OCI-LY7 (cell line): ENCODE measurements at regions not wholly inside any gene's neighbourhood (a gene's known extent, or its start where the extent isn't known, plus 50 kb on each side); places are given as distances from the start of the nearest gene placed in this dataset.

Experiments
- BruUV-seq: library from RNA; stranded (reverse); fragments of 400-500 nt; replicated peaks from 2 replicates; lab custom pipeline; 2021; lab: Mats Ljungman, UMichigan
- CTCF ChIA-PET: fragments of 300-600 bp; sonication (Branson Sonifier 250); formaldehyde crosslinking; loops from one replicate; lab custom pipeline; 2022; ENCODE audit warnings: antibody characterized with exemption; ENCODE audit not compliant: unreplicated experiment; lab: Charles Lee
- POLR2A ChIA-PET: fragments of 300-600 bp; sonication (Branson Sonifier 250); formaldehyde crosslinking; loops from one replicate; lab custom pipeline; 2022; ENCODE audit warnings: antibody characterized with exemption; lab: Charles Lee
- DNase-seq: peaks from one replicate; pipeline ENCODE4 v3.0.0-alpha.2; 2015; ENCODE audit warnings: low spot score
- H2AFZ ChIP-seq: fragments of 200-600 bp; sonication (generic), shearing (Covaris generic); 2 replicates; pipeline ENCODE4 v1.6.1; 2014; ENCODE audit warnings: mild to moderate bottlenecking, antibody characterized with exemption, low read length, moderate library complexity
- H3K27ac ChIP-seq: fragments of 200-600 bp; sonication (generic); 2 replicates; pipeline ENCODE4 v1.5.1; 2014; ENCODE audit warnings: mixed run types, low read depth, mild to moderate bottlenecking, moderate library complexity, low read length, inconsistent platforms; ENCODE audit not compliant: poor library complexity, severe bottlenecking
- H3K36me3 ChIP-seq: fragments of 200-600 bp; sonication (generic); 2 replicates; pipeline ENCODE4 v1.6.1; 2014; ENCODE audit warnings: mild to moderate bottlenecking, antibody characterized with exemption, low read length, moderate library complexity, mixed read lengths; ENCODE audit not compliant: insufficient read depth
- H3K4me1 ChIP-seq: fragments of 200-600 bp; sonication (generic); 2 replicates; pipeline ENCODE4 v1.5.1; 2014; ENCODE audit warnings: mild to moderate bottlenecking, low read length; ENCODE audit not compliant: insufficient read depth, poor library complexity, severe bottlenecking
- H3K4me2 ChIP-seq: fragments of 200-600 bp; sonication (generic); 2 replicates; pipeline ENCODE4 v1.6.1; 2014; ENCODE audit warnings: mild to moderate bottlenecking, low read length
- H3K4me3 ChIP-seq: fragments of 200-600 bp; sonication (generic); 2 replicates; pipeline ENCODE4 v1.5.1; 2014; ENCODE audit warnings: mild to moderate bottlenecking, low read depth, low read length; ENCODE audit not compliant: poor library complexity, severe bottlenecking
- H3K79me2 ChIP-seq: fragments of 200-600 bp; sonication (generic); 2 replicates; pipeline ENCODE4 v1.6.1; 2016; ENCODE audit warnings: low read depth, mild to moderate bottlenecking, low read length, moderate library complexity, mixed read lengths; ENCODE audit not compliant: insufficient read depth
- H3K9me2 ChIP-seq: fragments of 200-600 bp; sonication (generic); 2 replicates; pipeline ENCODE4 v1.6.1; 2016; ENCODE audit warnings: mild to moderate bottlenecking, low read length, mixed read lengths; ENCODE audit not compliant: insufficient read depth
- H3K9me3 ChIP-seq: fragments of 200-600 bp; sonication (generic); 2 replicates; pipeline ENCODE4 v1.6.1; 2014; ENCODE audit warnings: mild to moderate bottlenecking, mixed run types, low read length, mixed read lengths
- H4K20me1 ChIP-seq: fragments of 200-600 bp; sonication (generic); 2 replicates; pipeline ENCODE4 v1.6.1; 2014; ENCODE audit warnings: mild to moderate bottlenecking, antibody characterized with exemption, low read length, moderate library complexity, mixed read lengths; ENCODE audit not compliant: insufficient read depth
- EZH2phosphoT487 ChIP-seq: fragments of 200-600 bp; sonication (generic); IDR thresholded peaks from 2 replicates; pipeline ENCODE4 v1.6.1; 2018; ENCODE audit warnings: low read depth, borderline replicate concordance, mild to moderate bottlenecking, mixed run types, antibody characterized with exemption, low read length, moderate library complexity, mixed read lengths
- intact Hi-C: fragments of 100-400 bp; cut with micrococcal nuclease; formaldehyde crosslinking; loops from one replicate; pipeline ENCODE4 v1.10.0; 2022; ENCODE audit not compliant: unreplicated experiment
- TF ChIP-seq, protein P1 (sequence below): fragments of 200-600 bp; sonication (generic); conservative IDR thresholded peaks from 2 replicates; pipeline ENCODE4 v1.5.1; 2014; ENCODE audit warnings: mild to moderate bottlenecking, antibody characterized with exemption, low read length, moderate library complexity, mixed read lengths

DNA sequence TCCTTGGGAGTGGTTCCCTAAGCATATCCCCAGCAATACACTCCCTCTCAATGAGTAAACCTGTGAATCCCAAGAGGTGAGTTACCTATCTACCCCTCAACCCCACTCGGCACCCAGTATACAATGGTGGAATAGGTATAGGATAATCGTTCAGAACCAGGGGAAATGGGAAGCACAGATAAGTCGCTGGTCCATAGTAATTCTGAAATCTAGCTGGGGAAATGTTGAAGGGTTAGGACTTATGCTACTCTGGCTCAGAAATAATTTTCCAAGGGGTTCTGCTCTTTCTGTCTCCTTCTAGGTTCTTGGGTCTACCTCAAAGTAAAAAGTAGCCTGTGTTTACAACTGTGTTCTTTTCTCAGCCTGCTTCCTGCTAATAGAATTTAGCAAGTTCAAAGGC, 62.3 kb upstream of the NNAT start:
- CTCF ChIA-PET: interaction anchor here (1.1 kb wide), 1 partner anchor 111 kb away, joined by 5 read pairs; no protein-coding TSS in a partner anchor
- no TSS peak for BruUV-seq
- no peak for TF ChIP-seq EZH2phosphoT487
- TF ChIP-seq, protein P1, sequence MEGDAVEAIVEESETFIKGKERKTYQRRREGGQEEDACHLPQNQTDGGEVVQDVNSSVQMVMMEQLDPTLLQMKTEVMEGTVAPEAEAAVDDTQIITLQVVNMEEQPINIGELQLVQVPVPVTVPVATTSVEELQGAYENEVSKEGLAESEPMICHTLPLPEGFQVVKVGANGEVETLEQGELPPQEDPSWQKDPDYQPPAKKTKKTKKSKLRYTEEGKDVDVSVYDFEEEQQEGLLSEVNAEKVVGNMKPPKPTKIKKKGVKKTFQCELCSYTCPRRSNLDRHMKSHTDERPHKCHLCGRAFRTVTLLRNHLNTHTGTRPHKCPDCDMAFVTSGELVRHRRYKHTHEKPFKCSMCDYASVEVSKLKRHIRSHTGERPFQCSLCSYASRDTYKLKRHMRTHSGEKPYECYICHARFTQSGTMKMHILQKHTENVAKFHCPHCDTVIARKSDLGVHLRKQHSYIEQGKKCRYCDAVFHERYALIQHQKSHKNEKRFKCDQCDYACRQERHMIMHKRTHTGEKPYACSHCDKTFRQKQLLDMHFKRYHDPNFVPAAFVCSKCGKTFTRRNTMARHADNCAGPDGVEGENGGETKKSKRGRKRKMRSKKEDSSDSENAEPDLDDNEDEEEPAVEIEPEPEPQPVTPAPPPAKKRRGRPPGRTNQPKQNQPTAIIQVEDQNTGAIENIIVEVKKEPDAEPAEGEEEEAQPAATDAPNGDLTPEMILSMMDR: no peak
- Histone ChIP-seq H3K36me3 (no peaks in the 10 kb centered on the region), H4K20me1 (no peaks in the 10 kb centered on the region), H3K4me1 (no peaks in the 10 kb centered on the region), H3K27ac (no peak overlapping the region), H3K9me2 (no peaks in the 10 kb centered on the region), H3K79me2 (no peaks in the 10 kb centered on the region), H2AFZ (no peak overlapping the region), H3K4me3 (no peak overlapping the region), H3K4me2 (no peak overlapping the region), H3K9me3 (no peaks in the 10 kb centered on the region)
- DNase-seq: no peak
- intact Hi-C loops: no loop called here
- POLR2A ChIA-PET: no interaction called here

DNA sequence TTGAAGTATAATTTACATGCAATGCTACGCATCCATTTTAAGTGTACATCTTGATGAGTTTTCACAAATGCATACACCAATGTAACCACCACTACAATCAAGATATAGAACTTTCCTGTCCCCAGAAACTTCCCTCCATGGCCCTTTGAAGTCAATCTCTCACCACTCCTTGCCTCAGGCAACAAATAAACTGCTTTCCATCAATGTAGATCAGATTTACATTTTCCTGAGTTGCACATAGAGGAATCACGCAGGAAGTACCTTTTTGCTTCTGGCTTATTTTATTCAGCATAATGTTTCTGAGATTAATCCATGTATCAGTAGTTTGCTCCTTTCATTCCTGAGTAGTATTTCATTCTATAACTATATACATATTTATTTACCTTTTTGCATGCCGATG, 59.6 kb upstream of the NNAT start:
- no peaks in the 10 kb centered on the region for H3K36me3 ChIP-seq
- no peaks in the 10 kb centered on the region for H3K4me1 ChIP-seq
- BruUV-seq: no TSS peak
- TF ChIP-seq EZH2phosphoT487: no peak
- TF ChIP-seq, protein P1: no peak
- no peak overlapping the region for H3K27ac ChIP-seq
- no peaks in the 10 kb centered on the region for H3K79me2 ChIP-seq
- no peaks in the 10 kb centered on the region for H4K20me1 ChIP-seq
- intact Hi-C loops: no loop called here
- ChIA-PET POLR2A (no interaction called here), CTCF (no interaction called here)
- no peak overlapping the region for H2AFZ ChIP-seq
- H3K4me3 ChIP-seq: no peak overlapping the region
- no peak overlapping the region for H3K4me2 ChIP-seq
- no peak for DNase-seq
- no peaks in the 10 kb centered on the region for H3K9me3 ChIP-seq
- no peaks in the 10 kb centered on the region for H3K9me2 ChIP-seq

DNA sequence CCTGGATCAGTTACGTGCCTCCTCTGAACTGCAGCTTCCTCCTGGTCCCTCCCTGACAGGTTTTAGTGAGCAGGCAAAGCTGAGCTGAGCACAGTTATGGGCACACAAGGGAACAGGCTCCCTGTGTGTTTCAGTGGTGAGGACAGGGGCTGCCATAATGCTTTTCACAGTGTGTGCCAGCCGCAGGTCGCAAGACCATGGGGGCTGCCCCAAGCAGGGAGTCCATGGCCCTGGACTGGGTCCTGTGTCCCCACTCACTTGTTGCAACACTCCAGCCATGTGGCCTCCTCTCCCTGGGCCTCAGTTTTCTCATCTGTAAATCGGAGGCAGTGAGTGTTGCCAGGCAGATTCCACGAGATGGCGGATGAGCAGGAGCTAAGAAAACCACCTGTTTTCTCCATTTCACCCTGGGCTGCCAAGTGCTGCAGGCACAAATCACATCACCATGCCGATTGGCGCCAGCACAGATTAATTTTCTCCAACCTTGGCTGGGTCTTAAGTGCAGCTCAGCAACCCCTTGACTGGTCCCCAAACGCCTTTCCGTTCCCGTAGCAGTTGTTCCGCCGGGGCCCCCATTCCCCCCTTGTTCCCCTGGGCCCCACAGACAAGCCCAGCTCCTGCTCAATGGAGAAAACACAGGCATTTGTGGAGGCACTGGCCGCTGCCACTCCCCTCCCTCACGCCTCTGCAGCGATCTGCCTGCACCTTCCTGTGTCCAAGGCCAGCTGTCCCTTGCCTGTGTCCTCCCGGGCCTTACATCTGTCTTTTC, 57.1 kb upstream of the NNAT start:
- no TSS peak for BruUV-seq
- POLR2A ChIA-PET: no interaction called here
- no peaks in the 10 kb centered on the region for H4K20me1 ChIP-seq
- H2AFZ ChIP-seq: no peak overlapping the region
- H3K9me3 ChIP-seq: no peaks in the 10 kb centered on the region
- no peak overlapping the region for H3K4me2 ChIP-seq
- H3K36me3 ChIP-seq: no peaks in the 10 kb centered on the region
- no peaks in the 10 kb centered on the region for H3K9me2 ChIP-seq
- CTCF ChIA-PET: no interaction called here
- no peak for TF ChIP-seq EZH2phosphoT487
- TF ChIP-seq, protein P1: no peak
- no peak for DNase-seq
- H3K4me3 ChIP-seq: no peak overlapping the region
- intact Hi-C loops: no loop called here
- no peaks in the 10 kb centered on the region for H3K79me2 ChIP-seq
- no peaks in the 10 kb centered on the region for H3K4me1 ChIP-seq
- no peak overlapping the region for H3K27ac ChIP-seq
